K562 (cell line): ENCODE measurements at regions not wholly inside any gene's neighbourhood (a gene's known extent, or its start where the extent isn't known, plus 50 kb on each side); places are given as distances from the start of the nearest gene placed in this dataset.

Source experiments
- E4F1 ChIP-seq: fragments of 250-450 bp; sonication (Bioruptor Pico); IDR thresholded peaks from 2 replicates; pipeline ENCODE4 v1.5.0; 2021; ENCODE audit warnings: mild to moderate bottlenecking, borderline replicate concordance
- ZBTB11 ChIP-seq, 3 experiments: fragments of 200-800 bp in 1 of 3; fragments of 250-450 bp in 1 of 3; fragments of 450-650 bp in 1 of 3; sonication (Bioruptor Pico) in 1 of 3; sonication (Bioruptor generic) in 1 of 3; formaldehyde crosslinking in 1 of 3; IDR thresholded peaks; 2 replicates each; pipeline versions ENCODE4 v1.6.1 to v1.8.0; 2016 to 2022; ENCODE audit warnings: mild to moderate bottlenecking in 2 of 3, missing genetic modification characterization in 2 of 3, missing compliant biosample characterization in 1 of 3, moderate library complexity in 1 of 3
- ZNF175 ChIP-seq: fragments of 200-800 bp; sonication (Bioruptor generic); IDR thresholded peaks from 2 replicates; pipeline ENCODE4 v1.6.1; 2016; ENCODE audit warnings: low read depth, mild to moderate bottlenecking, missing genetic modification characterization, missing compliant biosample characterization

- TF ChIP-seq E4F1 (CRISPR knock-in tag) (no peak), ZBTB11 (CRISPR knock-in tag; IDR thresholded peaks at IDR 0.05) (no peak), ZNF175 (CRISPR knock-in tag) (no peak)
These were observed 156.3 kb upstream of the GSC start (continued) for GRCh38 chr14:94926176-94926575.
